K562 (cell line): ENCODE measurements at regions not wholly inside any gene's neighbourhood (a gene's known extent, or its start where the extent isn't known, plus 50 kb on each side); places are given as distances from the start of the nearest gene placed in this dataset.

ENCODE experiments used
- ATAC-seq: fragments of 200-7000 bp; cut with Tn5 transposase; 3 replicates; pipeline ENCODE4 v1.9.1; 2020; ENCODE audit warnings: moderate library complexity
- BruUV-seq: library from RNA; stranded (reverse); fragments of 400-500 nt; replicated peaks from 2 replicates; lab custom pipeline; 2021; lab: Mats Ljungman, UMichigan
- CTCF ChIA-PET: fragments of 300-600 bp; formaldehyde crosslinking; extraction: SDS; loops from one replicate; lab custom pipeline; 2021; ENCODE audit warnings: low intra/inter-chr PET ratio; lab: Yijun Ruan, JAX
- POLR2A ChIA-PET: fragments of 300-600, 350-650 bp; sonication (Branson Sonifier 250); formaldehyde crosslinking; extraction: SDS; loops from one replicate; lab custom pipeline; 2021; ENCODE audit warnings: antibody characterized with exemption, inconsistent platforms; lab: Yijun Ruan, JAX
- DNase-seq, 4 experiments: peaks; one replicate each; pipeline versions ENCODE4 v3.0.0 to v3.0.0-alpha.2; 2011 to 2018; ENCODE audit warnings: low spot score in 3 of 4, mixed read lengths in 3 of 4; ENCODE audit errors: extremely low read depth in 1 of 4
- FAIRE-seq: peaks from 2 replicates; lab custom pipeline; 2011; peaks lifted over from hg19 to GRCh38; lab: Jason Lieb, UNC
- H2AFZ ChIP-seq: 2 replicates; pipeline ENCODE4 v1.6.0; 2011; ENCODE audit warnings: low read depth, low read length, control low read depth, inconsistent platforms
- H3K27ac ChIP-seq: fragments of 200-600 bp; 3 replicates; pipeline ENCODE4 v1.8.0; 2011; ENCODE audit warnings: low read depth, mild to moderate bottlenecking, control low read depth, inconsistent platforms, low read length, moderate library complexity, mixed read lengths; ENCODE audit errors: extremely low read depth
- H3K27me3 ChIP-seq, 2 experiments: fragments of 300-600 bp in 1 of 2; 2 replicates in 1 of 2; 3 replicates in 1 of 2; pipeline versions ENCODE4 v1.6.0 to v1.8.0; 2011; ENCODE audit warnings: inconsistent platforms in 2 of 2, low read length in 2 of 2, mild to moderate bottlenecking in 1 of 2, mixed read lengths in 1 of 2, moderate library complexity in 1 of 2; ENCODE audit not compliant: control insufficient read depth in 2 of 2, insufficient read depth in 2 of 2
- H3K36me3 ChIP-seq: fragments of 300-600 bp; 3 replicates; pipeline ENCODE4 v1.8.0; 2011; ENCODE audit warnings: mild to moderate bottlenecking, low read length, inconsistent platforms; ENCODE audit not compliant: control insufficient read depth, insufficient read depth
- H3K4me1 ChIP-seq, 2 experiments: fragments of 200-600 bp in 1 of 2; replicated peaks in 1 of 2; 2 replicates in 1 of 2; 3 replicates in 1 of 2; pipeline versions ENCODE4 v1.5.1 to v1.8.0; 2011; ENCODE audit warnings: inconsistent platforms in 2 of 2, low read length in 2 of 2, mild to moderate bottlenecking in 1 of 2, mixed read lengths in 1 of 2, moderate library complexity in 1 of 2; ENCODE audit not compliant: control insufficient read depth in 2 of 2, insufficient read depth in 2 of 2
- H3K4me2 ChIP-seq: 2 replicates; pipeline ENCODE4 v1.6.1; 2011; ENCODE audit warnings: low read length, control low read depth, inconsistent platforms, mixed read lengths; ENCODE audit not compliant: insufficient read depth
- H3K4me3 ChIP-seq: fragments of 200-600 bp; sonication (generic), shearing (Covaris generic); 2 replicates; pipeline ENCODE4 v1.5.1; 2016; ENCODE audit warnings: control low read depth, inconsistent platforms
- H3K79me2 ChIP-seq: fragments of 200-600 bp; 3 replicates; pipeline ENCODE4 v1.8.0; 2011; ENCODE audit warnings: low read length, inconsistent platforms; ENCODE audit not compliant: control insufficient read depth, insufficient read depth
- H3K9ac ChIP-seq, 2 experiments: 2 replicates each; pipeline versions ENCODE4 v1.6.0 to v1.6.1; 2011; ENCODE audit warnings: low read depth in 2 of 2, low read length in 2 of 2, control low read depth in 1 of 2, inconsistent platforms in 1 of 2, mild to moderate bottlenecking in 1 of 2, mixed read lengths in 1 of 2; ENCODE audit not compliant: insufficient read depth in 1 of 2
- H3K9me1 ChIP-seq: one replicate; pipeline ENCODE4 v1.6.0; 2011; ENCODE audit warnings: inconsistent platforms, mild to moderate bottlenecking, low read length, moderate library complexity; ENCODE audit not compliant: control insufficient read depth, insufficient read depth
- H3K9me3 ChIP-seq: replicated peaks from 2 replicates; pipeline ENCODE4 v1.5.1; 2011; ENCODE audit warnings: low read depth, low read length, inconsistent platforms; ENCODE audit not compliant: control insufficient read depth, insufficient read depth
- H4K20me1 ChIP-seq: replicated peaks from 2 replicates; pipeline ENCODE4 v1.6.1; 2011; ENCODE audit warnings: low read length, inconsistent platforms, mixed read lengths; ENCODE audit not compliant: control insufficient read depth, insufficient read depth
- GABPB1 ChIP-seq: sonication (generic); formaldehyde crosslinking; IDR thresholded peaks from 2 replicates; pipeline ENCODE4 v1.8.0; 2022; ENCODE audit warnings: mild to moderate bottlenecking, missing genetic modification reagents
- MLLT1 ChIP-seq, 2 experiments: fragments of 450-650 bp; IDR thresholded peaks; 2 replicates each; pipeline ENCODE4 v1.6.1; 2016
- SMARCC2 ChIP-seq: fragments of 450-650 bp; IDR thresholded peaks from 2 replicates; pipeline ENCODE4 v1.6.1; 2017; ENCODE audit warnings: antibody characterized with exemption, moderate library complexity, mild to moderate bottlenecking, low read depth
- STAT6 ChIP-seq: sonication (generic); formaldehyde crosslinking; IDR thresholded peaks from 2 replicates; pipeline ENCODE4 v1.8.1; 2023; ENCODE audit warnings: mild to moderate bottlenecking, missing genetic modification reagents
- WGBS: fragments of 100-300 bp; shearing (Covaris generic); methylation state at CpG from one replicate; pipeline ENCODE4 v1.1.6; 2016; ENCODE audit warnings: low coverage, mixed read lengths; ENCODE audit not compliant: insufficient coverage; ENCODE audit errors: missing lambda C conversion rate; 5-methylcytosine and 5-hydroxymethylcytosine counted together
- in situ Hi-C: fragments of 300-500 bp; cut with MboI; formaldehyde crosslinking; loops from 4 replicates; pipeline ENCODE4 v1.15.0; 2018; ENCODE audit warnings: inconsistent platforms, mixed read lengths
- intact Hi-C: fragments of 100-400 bp; cut with micrococcal nuclease; formaldehyde crosslinking; loops from 2 replicates; pipeline ENCODE4 v1.14.2; 2022

- no peak overlapping the region for H3K4me2 ChIP-seq
- no peak overlapping the region for H2AFZ ChIP-seq
- H3K27ac ChIP-seq, result no peak overlapping the region
- in situ Hi-C loops, result no loop called here
- no TSS peak for BruUV-seq
- H4K20me1 ChIP-seq, result no peaks in the 10 kb centered on the region
- peaks cover 13 to 15% of the 10 kb centered on the region in 2 experiments; a peak in 4 of 5 replicates for H3K27me3 ChIP-seq
- ChIA-PET POLR2A (interaction anchor here (0.8 kb wide), 1 partner anchor 39 kb away, joined by 3 read pairs; no protein-coding TSS in a partner anchor), CTCF (no interaction called here)
- H3K36me3 ChIP-seq, result no peaks in the 10 kb centered on the region
- ATAC-seq (no peak), FAIRE-seq (no peak)
- H3K9me3 ChIP-seq, result no peaks in the 10 kb centered on the region
- no peaks in the 10 kb centered on the region for H3K4me1 ChIP-seq
- TF ChIP-seq SMARCC2 (no peak), STAT6 (CRISPR knock-in tag) (no peak), MLLT1 (IDR thresholded peaks at IDR 0.05) (no peak), GABPB1 (no peak)
- TF ChIP-seq, all 486 proteins: peak for 0
- Histone ChIP-seq H3K79me2 (no peaks in the 10 kb centered on the region), H3K9ac (no peak overlapping the region), H3K4me3 (no peak overlapping the region), H3K9me1 (no peaks in the 10 kb centered on the region)
- intact Hi-C loops, result no loop called here
- DNase-seq, result no peak
- WGBS, result 4% methylated on average over 11 of the region's 11 CpGs
These were observed 106.1 kb downstream of the ZIC5 start for GRCh38 chr13:99865420-99865930.
